Muscle of leg (tissue), 3 donors: ENCODE measurements at regions not wholly inside any gene's neighbourhood (a gene's known extent, or its start where the extent isn't known, plus 50 kb on each side); places are given as distances from the start of the nearest gene placed in this dataset.
"Not testable (repeated sequence)": the region's sequence is repeated elsewhere in the genome, so short reads cannot be mapped to it uniquely, and the experiment has no call there.

Source experiments
- DNase-seq: peaks from one replicate; pipeline ENCODE4 v3.0.0; 2013
- H3K27ac ChIP-seq: one replicate; pipeline ENCODE4 v1.5.1; 2013; ENCODE audit warnings: mild to moderate bottlenecking, low read length, control low read depth
- H3K27me3 ChIP-seq: one replicate; pipeline ENCODE4 v1.6.1; 2013; ENCODE audit warnings: low read length; ENCODE audit not compliant: control insufficient read depth, insufficient read depth
- H3K36me3 ChIP-seq: one replicate; pipeline ENCODE4 v1.6.1; 2013; ENCODE audit warnings: low read length; ENCODE audit not compliant: control insufficient read depth, insufficient read depth
- H3K4me1 ChIP-seq: one replicate; pipeline ENCODE4 v1.6.1; 2013; ENCODE audit warnings: low read length; ENCODE audit not compliant: control insufficient read depth, insufficient read depth
- H3K4me3 ChIP-seq: one replicate; pipeline ENCODE4 v1.5.1; 2013; ENCODE audit warnings: low read length, control low read depth
- H3K9me3 ChIP-seq: replicated peaks from 2 replicates; pipeline ENCODE4 v1.6.1; 2013; ENCODE audit warnings: low read depth, low read length; ENCODE audit not compliant: control insufficient read depth
- WGBS: methylation state at CpG from one replicate; pipeline ENCODE4 v1.1.5; 2013; ENCODE audit warnings: missing lambda C conversion rate; ENCODE audit not compliant: insufficient coverage; 5-methylcytosine and 5-hydroxymethylcytosine counted together

DNA sequence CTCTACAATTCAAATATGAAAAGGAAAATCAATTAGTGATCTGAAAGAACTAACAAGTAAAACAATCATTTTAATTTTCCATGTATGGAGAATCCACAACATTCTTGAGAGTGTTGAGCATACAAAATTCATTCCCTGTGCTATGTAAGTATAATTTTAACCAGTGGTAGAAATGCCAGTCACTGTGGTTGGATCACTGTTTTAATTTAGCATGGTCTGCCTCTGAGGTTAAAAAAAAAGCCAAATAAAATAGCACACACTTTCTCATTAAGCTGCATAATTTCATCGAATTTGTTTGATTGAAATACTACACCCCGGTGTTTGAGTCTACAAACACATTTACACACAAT, 185.5 kb upstream of the STS start:
- H3K4me3 ChIP-seq, result no peak overlapping the region
- no peaks in the 10 kb centered on the region for H3K4me1 ChIP-seq
- H3K9me3 ChIP-seq, result no peaks in the 10 kb centered on the region
- H3K36me3 ChIP-seq, result no peaks in the 10 kb centered on the region
- DNase-seq, result no peak
- no CpG with 5 or more reads among the region's 2 CpGs for WGBS
- H3K27me3 ChIP-seq, result peaks cover 8% of the 10 kb centered on the region
- H3K27ac ChIP-seq, result no peak overlapping the region

DNA sequence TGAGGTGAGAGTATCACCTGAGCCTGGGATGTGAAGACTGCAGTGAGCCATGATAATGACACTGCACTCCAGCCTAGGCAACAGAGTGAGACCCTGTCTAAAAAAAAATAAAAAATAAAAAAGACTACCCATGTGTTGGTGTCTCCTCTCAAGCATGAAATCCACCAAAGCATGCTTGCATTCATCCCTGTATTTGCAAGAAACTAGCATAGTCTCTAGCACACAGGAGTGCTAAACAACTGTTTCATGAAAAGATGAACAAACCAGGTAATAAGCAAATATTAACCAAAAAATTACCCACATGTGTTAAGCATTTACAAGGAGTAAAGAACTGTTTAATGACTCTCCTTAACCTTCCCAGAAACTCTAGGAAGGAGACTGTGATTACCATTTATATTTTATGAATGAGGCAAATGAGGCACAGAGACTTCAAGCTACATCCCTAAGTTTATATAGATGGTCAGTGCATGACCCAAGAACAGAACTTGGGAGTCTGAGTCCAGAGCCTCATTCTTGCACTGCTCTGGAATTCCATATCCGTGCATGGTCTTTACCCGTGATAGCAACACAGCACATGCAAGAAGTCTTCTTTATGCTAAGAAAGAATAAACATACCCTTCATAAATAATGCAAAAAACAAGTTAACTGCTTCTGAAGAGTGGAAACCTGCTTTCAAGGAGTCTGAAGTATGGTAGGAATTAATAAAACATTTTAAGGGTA, 186.1 kb upstream of the STS start:
- Histone ChIP-seq H3K36me3 (no peaks in the 10 kb centered on the region), H3K27ac (no peak overlapping the region), H3K9me3 (no peaks in the 10 kb centered on the region), H3K27me3 (peaks cover 6% of the 10 kb centered on the region), H3K4me1 (no peaks in the 10 kb centered on the region), H3K4me3 (no peak overlapping the region)
- no CpG with 5 or more reads among the region's 2 CpGs for WGBS
- DNase-seq, result no peak

DNA sequence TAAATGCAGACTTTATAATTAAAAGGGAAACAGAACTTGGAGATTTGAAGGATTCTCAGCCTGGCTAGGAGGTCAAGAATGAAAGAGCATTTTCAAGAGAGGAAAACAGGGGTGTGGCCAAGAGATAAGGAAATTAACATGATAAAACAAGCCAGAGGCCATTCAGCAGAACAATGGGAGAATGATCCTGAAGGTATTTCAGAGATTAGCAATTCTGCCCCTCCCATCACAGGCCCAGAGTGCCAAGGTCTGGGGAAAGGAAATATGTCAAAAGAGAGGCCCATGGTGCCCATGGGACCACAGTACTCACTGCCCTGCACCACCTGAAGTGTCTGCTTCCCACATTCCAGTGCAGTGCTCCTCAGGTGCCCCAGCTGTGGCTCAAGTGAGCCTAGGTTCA, 188.5 kb upstream of the STS start:
- H3K27me3 ChIP-seq, result peaks cover 6% of the 10 kb centered on the region
- H3K36me3 ChIP-seq, result no peaks in the 10 kb centered on the region
- no peak for DNase-seq
- H3K9me3 ChIP-seq, result no peaks in the 10 kb centered on the region
- H3K4me3 ChIP-seq, result no peak overlapping the region
- H3K27ac ChIP-seq, result no peak overlapping the region
- H3K4me1 ChIP-seq, result no peaks in the 10 kb centered on the region

DNA sequence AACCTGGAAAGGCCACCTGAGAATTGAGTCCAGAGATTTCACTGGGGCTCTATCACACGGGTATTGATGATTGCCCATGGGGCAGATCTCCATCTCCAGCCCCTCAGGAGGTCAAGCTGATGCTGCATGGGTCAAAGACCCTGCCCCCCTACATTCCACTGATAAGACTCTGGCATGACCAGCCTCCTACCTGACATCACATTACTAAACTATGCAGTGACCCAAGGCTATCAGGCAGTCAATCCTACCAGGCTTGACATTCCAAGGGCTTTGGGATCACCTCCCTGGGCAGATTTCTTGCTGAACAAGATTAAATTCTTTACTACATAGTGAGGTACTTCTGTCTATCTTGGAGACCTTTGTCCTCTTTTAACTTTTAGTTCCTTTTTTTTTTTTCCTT, 192.7 kb upstream of the STS start:
- no peak overlapping the region for H3K27ac ChIP-seq
- H3K36me3 ChIP-seq, result no peaks in the 10 kb centered on the region
- H3K9me3 ChIP-seq, result no peaks in the 10 kb centered on the region
- no CpG with 5 or more reads among the region's 1 CpG for WGBS
- no peak overlapping the region for H3K4me3 ChIP-seq
- no peaks in the 10 kb centered on the region for H3K4me1 ChIP-seq
- H3K27me3 ChIP-seq, result peaks cover 2% of the 10 kb centered on the region
- DNase-seq, result no peak

DNA sequence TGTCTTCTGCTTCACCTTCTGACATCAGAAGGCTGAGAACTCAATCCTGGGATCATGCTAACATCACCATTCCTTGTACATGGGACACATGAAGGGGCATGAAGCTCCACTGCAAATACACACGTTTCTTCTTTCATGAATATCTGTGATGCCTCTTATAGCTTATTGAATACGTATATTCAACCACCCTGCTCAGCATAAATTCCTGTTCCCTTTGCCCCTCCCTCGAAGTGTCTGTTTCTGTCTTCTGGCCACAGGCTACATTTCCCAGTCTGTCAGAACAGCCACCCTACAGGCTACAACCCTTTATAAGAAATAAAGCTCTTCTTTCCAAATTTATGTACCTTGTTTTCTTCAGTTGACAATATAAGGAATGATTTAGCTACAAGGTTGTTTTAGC, 201.3 kb upstream of the STS start:
- 83% methylated on average over 2 of the region's 3 CpGs for WGBS
- H3K4me1 ChIP-seq, result no peaks in the 10 kb centered on the region
- no peak overlapping the region for H3K27ac ChIP-seq
- no peaks in the 10 kb centered on the region for H3K36me3 ChIP-seq
- no peak overlapping the region for H3K4me3 ChIP-seq
- no peak for DNase-seq
- peaks cover 2% of the 10 kb centered on the region for H3K9me3 ChIP-seq
- peaks cover 2% of the 10 kb centered on the region for H3K27me3 ChIP-seq

DNA sequence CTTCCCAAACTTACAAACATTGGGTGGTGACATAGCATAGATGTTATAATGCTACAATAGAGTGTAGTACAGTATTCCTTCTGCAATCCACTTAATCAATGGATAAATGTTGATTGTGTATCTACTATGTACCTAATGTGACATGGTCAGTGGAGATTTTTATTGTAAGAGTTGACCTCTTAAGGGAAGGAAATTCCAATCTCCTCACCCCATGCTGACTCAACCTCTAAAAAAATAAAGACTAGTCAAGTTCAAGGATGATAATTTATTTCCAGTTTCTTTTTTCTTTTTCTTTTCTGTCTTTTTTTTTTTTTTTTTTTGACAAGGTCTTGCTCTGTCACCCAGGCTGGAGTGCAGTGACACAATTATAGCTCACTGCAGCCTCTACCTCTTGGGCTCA, 206.5 kb upstream of the STS start:
- Histone ChIP-seq H3K4me3 (no peak overlapping the region), H3K27ac (no peak overlapping the region), H3K9me3 (no peaks in the 10 kb centered on the region), H3K36me3 (no peaks in the 10 kb centered on the region), H3K4me1 (no peaks in the 10 kb centered on the region), H3K27me3 (peaks cover 2% of the 10 kb centered on the region)
- no peak for DNase-seq

DNA sequence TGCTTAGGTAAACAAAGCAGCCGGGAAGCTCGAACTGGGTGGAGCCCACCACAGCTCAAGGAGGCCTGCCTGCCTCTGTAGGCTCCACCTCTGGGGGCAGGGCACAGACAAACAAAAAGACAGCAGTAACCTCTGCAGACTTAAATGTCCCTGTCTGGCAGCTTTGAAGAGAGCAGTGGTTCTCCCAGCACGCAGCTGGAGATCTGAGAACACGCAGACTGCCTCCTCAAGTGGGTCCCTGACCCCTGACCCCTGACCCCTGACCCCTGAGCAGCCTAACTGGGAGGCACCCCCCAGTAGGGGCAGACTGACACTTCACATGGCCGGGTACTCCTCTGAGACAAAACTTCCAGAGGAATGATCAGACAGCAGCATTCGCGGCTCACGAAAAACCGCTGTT, 214.6 kb upstream of the STS start:
- H3K4me3 ChIP-seq, H3K27me3 ChIP-seq, H3K27ac ChIP-seq, H3K4me1 ChIP-seq, DNase-seq, H3K9me3 ChIP-seq, H3K36me3 ChIP-seq: not testable (repeated sequence)
- WGBS, result no CpG with 5 or more reads among the region's 9 CpGs

DNA sequence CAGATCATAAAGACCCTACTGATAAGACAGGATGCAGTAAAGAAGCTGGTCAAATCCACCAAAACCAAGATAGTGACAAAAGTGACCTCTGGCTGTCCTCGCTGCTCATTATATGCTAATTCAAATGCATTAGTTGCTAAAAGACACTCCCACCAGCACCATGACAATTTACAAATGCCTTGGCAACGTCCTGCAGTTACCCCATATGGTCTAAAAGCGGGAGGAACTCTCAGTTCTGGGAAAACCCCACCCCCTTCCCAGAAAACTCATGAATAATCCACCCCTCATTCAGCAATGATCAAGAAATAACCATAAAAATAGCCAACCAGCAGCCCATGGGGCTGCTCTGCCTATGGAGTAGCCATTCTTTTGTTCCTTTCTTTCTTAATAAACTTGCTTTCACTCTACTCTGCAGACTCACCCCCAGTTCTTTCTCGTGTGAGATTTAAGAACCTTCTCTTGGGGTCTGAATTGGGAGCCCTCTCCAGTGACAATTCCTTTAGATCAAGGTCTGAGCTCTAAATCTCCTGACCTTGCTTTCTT, 217.1 kb upstream of the STS start:
- Histone ChIP-seq H3K4me1 (no peaks in the 10 kb centered on the region), H3K36me3 (no peaks in the 10 kb centered on the region), H3K27ac (no peak overlapping the region), H3K27me3 (peaks cover 12% of the 10 kb centered on the region), H3K4me3 (no peak overlapping the region), H3K9me3 (no peaks in the 10 kb centered on the region)
- DNase-seq, result no peak
- 60% methylated on average over 4 of the region's 4 CpGs for WGBS

DNA sequence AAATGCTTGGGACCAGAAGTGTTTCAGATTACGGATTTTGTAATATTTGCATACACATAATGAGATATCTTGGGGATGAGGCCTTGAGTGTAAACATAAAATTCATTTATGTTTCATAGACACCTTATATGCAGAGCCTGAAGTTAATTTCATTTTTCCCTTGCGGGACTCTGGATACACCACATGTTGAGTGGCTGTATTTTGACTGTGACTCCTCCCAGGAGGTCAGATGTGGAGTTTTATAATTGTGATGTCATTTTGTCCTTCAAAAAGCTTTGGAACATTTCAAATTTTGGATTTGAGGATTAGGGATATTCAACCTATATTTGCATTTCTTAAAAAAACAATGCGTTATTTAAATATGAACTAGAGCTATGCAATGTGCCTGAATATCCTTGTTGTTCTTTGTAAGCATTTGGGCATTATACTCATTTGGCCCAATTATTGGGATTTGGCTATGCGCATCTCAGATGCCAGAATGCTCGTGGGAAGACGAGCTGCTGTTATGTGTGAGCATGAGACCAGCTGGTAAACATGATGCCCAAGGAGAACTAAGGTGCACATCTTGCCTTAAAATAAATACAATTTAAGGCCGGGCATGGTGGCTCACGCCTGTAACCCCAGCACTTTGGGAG, 223.0 kb upstream of the STS start:
- DNase-seq, result no peak
- 90% methylated on average over 2 of the region's 8 CpGs for WGBS
- Histone ChIP-seq H3K27me3 (peaks cover 8% of the 10 kb centered on the region), H3K27ac (no peak overlapping the region), H3K4me3 (no peak overlapping the region), H3K36me3 (no peaks in the 10 kb centered on the region), H3K4me1 (no peaks in the 10 kb centered on the region), H3K9me3 (no peaks in the 10 kb centered on the region)

DNA sequence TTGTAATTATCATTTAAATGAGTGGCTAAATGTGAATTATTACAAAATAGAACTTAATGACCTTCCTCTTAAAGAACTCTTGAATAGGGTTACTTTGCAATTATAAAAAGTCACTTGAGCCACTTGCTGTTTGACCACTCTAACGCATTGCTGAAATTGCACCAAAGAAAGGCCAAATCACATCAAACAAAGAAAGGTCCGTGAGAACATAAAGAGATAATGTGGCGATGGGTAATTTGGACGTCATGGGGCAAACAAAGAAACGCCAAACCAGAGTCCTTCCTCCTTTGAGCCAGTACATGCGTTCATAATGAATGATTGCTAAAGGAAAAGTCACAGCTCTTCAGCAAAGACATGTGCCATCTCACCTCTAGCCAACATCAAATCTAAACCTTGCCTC, 229.8 kb upstream of the STS start:
- Histone ChIP-seq H3K36me3 (no peaks in the 10 kb centered on the region), H3K4me3 (no peak overlapping the region), H3K27ac (no peak overlapping the region), H3K27me3 (peaks cover 4% of the 10 kb centered on the region), H3K9me3 (no peaks in the 10 kb centered on the region), H3K4me1 (no peaks in the 10 kb centered on the region)
- no peak for DNase-seq
- no CpG with 5 or more reads among the region's 6 CpGs for WGBS

DNA sequence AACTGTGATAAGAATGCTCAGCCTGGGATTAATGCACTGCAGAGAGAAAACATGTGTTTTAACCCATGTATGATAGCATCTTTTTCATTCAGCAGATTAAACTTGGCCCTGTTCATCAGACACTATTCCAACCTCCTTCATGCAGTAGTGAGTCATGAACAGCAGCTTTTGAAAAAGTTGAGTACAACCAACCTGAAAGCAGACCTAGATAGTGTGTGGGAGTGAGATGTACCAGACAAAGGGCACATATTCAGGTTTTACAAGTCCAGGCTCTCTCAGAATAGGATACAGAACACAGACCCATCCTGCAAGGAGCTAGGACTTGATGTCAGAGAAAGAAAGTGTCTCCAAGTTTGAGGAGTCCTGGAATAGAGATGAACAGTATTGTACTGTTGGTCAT, 237.3 kb upstream of the STS start:
- H3K4me1 ChIP-seq, result no peaks in the 10 kb centered on the region
- no peaks in the 10 kb centered on the region for H3K36me3 ChIP-seq
- no peak for DNase-seq
- H3K27ac ChIP-seq, result no peak overlapping the region
- H3K9me3 ChIP-seq, result no peaks in the 10 kb centered on the region
- peaks cover 2% of the 10 kb centered on the region for H3K27me3 ChIP-seq
- H3K4me3 ChIP-seq, result no peak overlapping the region
